ENCODE measurements at regions not wholly inside any gene's neighbourhood (a gene's known extent, or its start where the extent isn't known, plus 50 kb on each side); places are given as distances from the start of the nearest gene placed in this dataset.

GRCh38 chr21:40938611-40939010 is 91.7 kb upstream of the DSCAM start:
- H3K27ac Mint-ChIP-seq, result no peak overlapping the region
- POLR2A ChIA-PET, result no interaction called here
- CTCF ChIA-PET, result no interaction called here

GRCh38 chr21:40947713-40948112 is 100.8 kb upstream of the DSCAM start:
- H3K9me3 Mint-ChIP-seq, result peaks cover 5% of the 10 kb centered on the region
- no peaks in the 10 kb centered on the region for H3K4me1 Mint-ChIP-seq (ENCODE audit: low read depth)
- no peak overlapping the region for H3K27ac ChIP-seq (ENCODE audit: low read depth in 1 of 2, low read length in 2 of 2)
- no peaks in the 10 kb centered on the region for H3K27me3 Mint-ChIP-seq
- H3K4me1 ChIP-seq (ENCODE audit: insufficient read depth, low read length), result no peaks in the 10 kb centered on the region
- no peak overlapping the region for H3K4me3 ChIP-seq (ENCODE audit: low read length)
- intact Hi-C loops (cut with DNase I, micrococcal nuclease), result no loop called here
- ATAC-seq (ENCODE audit: poor library complexity) (no peak), DNase-seq (no peak)
- no peaks in the 10 kb centered on the region for H3K36me3 Mint-ChIP-seq (ENCODE audit: low read depth)
- TF ChIP-seq CTCF (IDR thresholded peaks at IDR 0.05), result no peak
- no peak overlapping the region for H3K4me3 Mint-ChIP-seq
- H3K9me3 ChIP-seq (ENCODE audit: control insufficient read depth in 1 of 2, insufficient read depth in 1 of 2, low read length in 2 of 2), result peaks cover 0 to 3% of the 10 kb centered on the region in 2 experiments
- no peaks in the 10 kb centered on the region for H3K36me3 ChIP-seq (ENCODE audit: insufficient read depth, low read length)
- POLR2A ChIA-PET, result no interaction called here
- H3K27me3 ChIP-seq (ENCODE audit: control insufficient read depth in 1 of 2, insufficient read depth in 2 of 2, low read length in 2 of 2), result no peaks in the 10 kb centered on the region
- no peak overlapping the region for H3K27ac Mint-ChIP-seq
- CTCF ChIA-PET, result no interaction called here

More at GRCh38 chr21:40938611-40939010, 91.7 kb upstream of the DSCAM start:
- Histone ChIP-seq H3K27me3 (ENCODE audit: control insufficient read depth in 1 of 2, insufficient read depth in 2 of 2, low read length in 2 of 2) (peaks cover 0 to 3% of the 10 kb centered on the region in 2 experiments), H3K4me1 (ENCODE audit: insufficient read depth, low read length) (no peaks in the 10 kb centered on the region), H3K9me3 (ENCODE audit: control insufficient read depth in 1 of 2, insufficient read depth in 1 of 2, low read length in 2 of 2) (no peaks in the 10 kb centered on the region), H3K4me3 (ENCODE audit: low read length) (no peak overlapping the region), H3K27ac (ENCODE audit: low read depth in 1 of 2, low read length in 2 of 2) (no peak overlapping the region), H3K36me3 (ENCODE audit: insufficient read depth, low read length) (no peaks in the 10 kb centered on the region)
- H3K36me3 Mint-ChIP-seq (ENCODE audit: low read depth), result no peaks in the 10 kb centered on the region
- H3K9me3 Mint-ChIP-seq, result no peaks in the 10 kb centered on the region
- no peaks in the 10 kb centered on the region for H3K27me3 Mint-ChIP-seq
- no peak for ATAC-seq (ENCODE audit: poor library complexity)
- intact Hi-C loops (cut with DNase I, micrococcal nuclease), result no loop called here
- DNase-seq, result no peak
- H3K4me1 Mint-ChIP-seq (ENCODE audit: low read depth), result no peaks in the 10 kb centered on the region
- no peak overlapping the region for H3K4me3 Mint-ChIP-seq
- no peak for TF ChIP-seq CTCF (IDR thresholded peaks at IDR 0.05)

DNA sequence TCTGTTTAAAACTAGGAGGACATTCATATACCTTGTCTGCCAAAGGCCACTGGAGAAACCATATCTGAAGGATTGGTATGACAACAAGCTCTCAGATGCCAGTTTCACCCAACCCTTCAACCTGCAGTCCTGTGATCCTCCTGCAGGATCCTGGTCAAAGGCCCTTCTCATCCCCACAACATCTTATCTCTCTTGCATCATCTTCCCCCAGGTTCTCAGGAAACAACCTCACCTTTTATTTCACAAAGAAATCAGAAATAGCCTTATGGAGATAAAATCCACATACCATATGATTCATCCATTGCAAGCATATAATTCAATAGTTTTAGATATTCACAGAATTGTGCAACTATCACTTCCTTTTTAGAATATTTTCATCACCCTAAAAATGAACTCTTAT is 104.0 kb upstream of the DSCAM start:
- no peak overlapping the region for H3K27ac Mint-ChIP-seq
- H3K36me3 Mint-ChIP-seq (ENCODE audit: low read depth), result no peaks in the 10 kb centered on the region
- no peak overlapping the region for H3K27ac ChIP-seq (ENCODE audit: low read depth in 1 of 2, low read length in 2 of 2)
- POLR2A ChIA-PET, result no interaction called here
- CTCF ChIA-PET, result no interaction called here
- DNase-seq (no peak), ATAC-seq (ENCODE audit: poor library complexity) (no peak)
- no peaks in the 10 kb centered on the region for H3K27me3 Mint-ChIP-seq
- H3K4me3 Mint-ChIP-seq, result no peak overlapping the region
- no peak for TF ChIP-seq CTCF (IDR thresholded peaks at IDR 0.05)
- H3K9me3 ChIP-seq (ENCODE audit: control insufficient read depth in 1 of 2, insufficient read depth in 1 of 2, low read length in 2 of 2), result peaks cover 0 to 3% of the 10 kb centered on the region in 2 experiments
- intact Hi-C loops (cut with DNase I, micrococcal nuclease), result no loop called here
- no peaks in the 10 kb centered on the region for H3K36me3 ChIP-seq (ENCODE audit: insufficient read depth, low read length)
- H3K4me1 Mint-ChIP-seq (ENCODE audit: low read depth), result no peaks in the 10 kb centered on the region
- no peaks in the 10 kb centered on the region for H3K27me3 ChIP-seq (ENCODE audit: control insufficient read depth in 1 of 2, insufficient read depth in 2 of 2, low read length in 2 of 2)
- no peak overlapping the region for H3K4me3 ChIP-seq (ENCODE audit: low read length)
- H3K9me3 Mint-ChIP-seq, result peaks cover 2% of the 10 kb centered on the region
- H3K4me1 ChIP-seq (ENCODE audit: insufficient read depth, low read length), result no peaks in the 10 kb centered on the region

All from CD4-positive, alpha-beta T cell (primary cell).